Spleen (tissue), 7 donors: ENCODE measurements at regions not wholly inside any gene's neighbourhood (a gene's known extent, or its start where the extent isn't known, plus 50 kb on each side); places are given as distances from the start of the nearest gene placed in this dataset.

Experiments used
- POLR2AphosphoS5 ChIP-seq, 3 donors: sonication (generic); formaldehyde crosslinking; IDR thresholded peaks; one replicate each; pipeline ENCODE4 v1.5.1; 2017; ENCODE audit warnings: antibody characterized with exemption in 3 of 3
- TF ChIP-seq, protein P1 (sequence below), 11 experiments: fragments of 200-600 bp in 7 of 11; fragments of 450-650 bp in 4 of 11; sonication (generic) in 4 of 11; IDR thresholded peaks in 8 of 11; conservative IDR thresholded peaks in 3 of 11; 1 replicate in 7 of 11; 2 replicates in 4 of 11; pipeline versions ENCODE4 v1.4.0 to v1.8.0; 2016 to 2021; ENCODE audit warnings: antibody characterized with exemption in 11 of 11, inconsistent platforms in 4 of 11, mild to moderate bottlenecking in 1 of 11
- donor health status: DM: no; HTN: no; CAD: no; lungs with moderate emphysema.
- donor health status: DM: no; HTN: no; CAD: no.
- donor health status: DM: no; HTN: no; CAD: no.

DNA sequence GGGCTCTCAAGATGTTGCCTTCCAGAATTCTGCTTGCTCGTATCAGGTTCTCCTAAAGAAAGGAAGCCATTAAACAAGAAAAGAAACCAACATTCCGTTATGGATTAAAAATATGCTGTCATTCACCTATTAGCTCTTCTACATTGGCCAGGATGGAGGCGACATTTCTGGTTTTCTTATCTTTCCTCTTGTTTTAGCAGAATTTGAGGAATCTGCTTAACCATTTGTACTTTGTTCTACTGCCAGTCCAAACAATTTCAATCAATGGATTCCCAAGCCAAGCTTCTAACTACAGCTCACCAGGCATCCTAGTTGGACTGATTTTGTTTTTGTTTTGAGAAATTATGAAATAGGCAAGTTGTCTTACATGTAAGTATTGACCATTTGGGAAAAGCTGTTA, 164.6 kb upstream of the TSC22D2 start:
- TF ChIP-seq POLR2AphosphoS5 (IDR thresholded peaks at IDR 0.05), result no peak
- TF ChIP-seq, protein P1, sequence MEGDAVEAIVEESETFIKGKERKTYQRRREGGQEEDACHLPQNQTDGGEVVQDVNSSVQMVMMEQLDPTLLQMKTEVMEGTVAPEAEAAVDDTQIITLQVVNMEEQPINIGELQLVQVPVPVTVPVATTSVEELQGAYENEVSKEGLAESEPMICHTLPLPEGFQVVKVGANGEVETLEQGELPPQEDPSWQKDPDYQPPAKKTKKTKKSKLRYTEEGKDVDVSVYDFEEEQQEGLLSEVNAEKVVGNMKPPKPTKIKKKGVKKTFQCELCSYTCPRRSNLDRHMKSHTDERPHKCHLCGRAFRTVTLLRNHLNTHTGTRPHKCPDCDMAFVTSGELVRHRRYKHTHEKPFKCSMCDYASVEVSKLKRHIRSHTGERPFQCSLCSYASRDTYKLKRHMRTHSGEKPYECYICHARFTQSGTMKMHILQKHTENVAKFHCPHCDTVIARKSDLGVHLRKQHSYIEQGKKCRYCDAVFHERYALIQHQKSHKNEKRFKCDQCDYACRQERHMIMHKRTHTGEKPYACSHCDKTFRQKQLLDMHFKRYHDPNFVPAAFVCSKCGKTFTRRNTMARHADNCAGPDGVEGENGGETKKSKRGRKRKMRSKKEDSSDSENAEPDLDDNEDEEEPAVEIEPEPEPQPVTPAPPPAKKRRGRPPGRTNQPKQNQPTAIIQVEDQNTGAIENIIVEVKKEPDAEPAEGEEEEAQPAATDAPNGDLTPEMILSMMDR (IDR thresholded peaks at IDR 0.05 in 8 of 11, conservative IDR thresholded peaks at IDR 0.05 in 3 of 11), result no peak
